Progenitor cell of endocrine pancreas (in vitro differentiated cells): ENCODE measurements at regions not wholly inside any gene's neighbourhood (a gene's known extent, or its start where the extent isn't known, plus 50 kb on each side); places are given as distances from the start of the nearest gene placed in this dataset.

Experiments
- DNase-seq: peaks from one replicate; pipeline ENCODE4 v3.0.0; 2021; ENCODE audit warnings: low spot score; ENCODE audit not compliant: unreplicated experiment
- H3K27ac Mint-ChIP-seq: 2 replicates; pipeline ENCODE4 v1.8.0; 2021; ENCODE audit warnings: mild to moderate bottlenecking, moderate library complexity, mixed read lengths
- H3K27me3 Mint-ChIP-seq: 2 replicates; pipeline ENCODE4 v1.8.0; 2021; ENCODE audit warnings: mixed read lengths
- H3K36me3 Mint-ChIP-seq: 2 replicates; pipeline ENCODE4 v1.8.0; 2022; ENCODE audit warnings: mixed read lengths; ENCODE audit not compliant: insufficient read depth
- H3K4me1 Mint-ChIP-seq: 2 replicates; pipeline ENCODE4 v1.8.0; 2021; ENCODE audit warnings: low read depth, mixed read lengths
- H3K4me3 Mint-ChIP-seq: 2 replicates; pipeline ENCODE4 v1.8.0; 2021; ENCODE audit warnings: low read depth, mild to moderate bottlenecking, moderate library complexity, mixed read lengths
- H3K9me3 Mint-ChIP-seq: 2 replicates; pipeline ENCODE4 v1.8.0; 2021; ENCODE audit warnings: low read depth, mixed read lengths
- CTCF ChIP-seq: fragments of 200-600 bp; sonication (generic); IDR thresholded peaks from one replicate; pipeline ENCODE4 v1.5.0; 2021; ENCODE audit warnings: antibody characterized with exemption, mild to moderate bottlenecking; ENCODE audit not compliant: unreplicated experiment

GRCh38 chr1:224541901-224542630, 74.1 kb upstream of the CNIH3 start:
- no peak overlapping the region for H3K27ac Mint-ChIP-seq
- no peaks in the 10 kb centered on the region for H3K27me3 Mint-ChIP-seq
- no peak for DNase-seq
- no peaks in the 10 kb centered on the region for H3K36me3 Mint-ChIP-seq
- H3K4me1 Mint-ChIP-seq: peaks cover 3% of the 10 kb centered on the region
- H3K4me3 Mint-ChIP-seq: no peak overlapping the region
- no peaks in the 10 kb centered on the region for H3K9me3 Mint-ChIP-seq
- TF ChIP-seq CTCF: no peak

- Mint-ChIP-seq H3K9me3 (no peaks in the 10 kb centered on the region), H3K27me3 (no peaks in the 10 kb centered on the region), H3K4me1 (peaks cover 3% of the 10 kb centered on the region), H3K36me3 (no peaks in the 10 kb centered on the region), H3K4me3 (no peak overlapping the region), H3K27ac (no peak overlapping the region)
- no peak for TF ChIP-seq CTCF
- no peak for DNase-seq
Observed at GRCh38 chr1:224542783-224543440, 73.2 kb upstream of the CNIH3 start.

GRCh38 chr1:224543453-224543852, 72.7 kb upstream of the CNIH3 start:
- Mint-ChIP-seq H3K27ac (no peak overlapping the region), H3K4me3 (no peak overlapping the region), H3K36me3 (no peaks in the 10 kb centered on the region), H3K9me3 (no peaks in the 10 kb centered on the region), H3K27me3 (no peaks in the 10 kb centered on the region), H3K4me1 (peaks cover 3% of the 10 kb centered on the region)
- TF ChIP-seq CTCF: no peak
- no peak for DNase-seq

GRCh38 chr1:224544346-224545110, 71.6 kb upstream of the CNIH3 start:
- no peak for TF ChIP-seq CTCF
- H3K4me1 Mint-ChIP-seq: peaks cover 3% of the 10 kb centered on the region
- no peak overlapping the region for H3K4me3 Mint-ChIP-seq
- H3K27ac Mint-ChIP-seq: no peak overlapping the region
- H3K36me3 Mint-ChIP-seq: no peaks in the 10 kb centered on the region
- no peaks in the 10 kb centered on the region for H3K27me3 Mint-ChIP-seq
- DNase-seq: no peak
- H3K9me3 Mint-ChIP-seq: no peaks in the 10 kb centered on the region

GRCh38 chr1:224545571-224545970, 70.5 kb upstream of the CNIH3 start:
- no peak for DNase-seq
- H3K4me3 Mint-ChIP-seq: no peak overlapping the region
- no peaks in the 10 kb centered on the region for H3K9me3 Mint-ChIP-seq
- peaks cover 3% of the 10 kb centered on the region for H3K4me1 Mint-ChIP-seq
- H3K27ac Mint-ChIP-seq: no peak overlapping the region
- H3K27me3 Mint-ChIP-seq: no peaks in the 10 kb centered on the region
- no peaks in the 10 kb centered on the region for H3K36me3 Mint-ChIP-seq
- no peak for TF ChIP-seq CTCF
